Bronchial epithelial cell (primary cell): ENCODE measurements at regions not wholly inside any gene's neighbourhood (a gene's known extent, or its start where the extent isn't known, plus 50 kb on each side); places are given as distances from the start of the nearest gene placed in this dataset.

Experiments used
- DNase-seq: peaks from one replicate; pipeline ENCODE4 v3.0.0-alpha.2; 2010; ENCODE audit warnings: low read depth
- FAIRE-seq: peaks from 2 replicates; lab custom pipeline; 2011; peaks lifted over from hg19 to GRCh38; lab: Jason Lieb, UNC
- H3K27me3 ChIP-seq: 2 replicates; pipeline ENCODE4 v1.5.1; 2011; ENCODE audit warnings: low read length; ENCODE audit not compliant: control insufficient read depth, insufficient read depth
- H3K36me3 ChIP-seq: 2 replicates; pipeline ENCODE4 v1.5.1; 2011; ENCODE audit warnings: low read length; ENCODE audit not compliant: control insufficient read depth, insufficient read depth
- H3K4me3 ChIP-seq: 2 replicates; pipeline ENCODE4 v1.5.1; 2011; ENCODE audit warnings: mild to moderate bottlenecking, low read depth, low read length, control low read depth
- TF ChIP-seq, protein P1 (sequence below): IDR thresholded peaks from 2 replicates; pipeline ENCODE4 v1.5.1; 2011; ENCODE audit warnings: mild to moderate bottlenecking, moderate library complexity, low read length, control low read depth, inconsistent platforms; ENCODE audit not compliant: insufficient read depth, severe bottlenecking

GRCh38 chr6:153804755-153805330 is 234.2 kb upstream of the OPRM1 start:
- TF ChIP-seq, protein P1, sequence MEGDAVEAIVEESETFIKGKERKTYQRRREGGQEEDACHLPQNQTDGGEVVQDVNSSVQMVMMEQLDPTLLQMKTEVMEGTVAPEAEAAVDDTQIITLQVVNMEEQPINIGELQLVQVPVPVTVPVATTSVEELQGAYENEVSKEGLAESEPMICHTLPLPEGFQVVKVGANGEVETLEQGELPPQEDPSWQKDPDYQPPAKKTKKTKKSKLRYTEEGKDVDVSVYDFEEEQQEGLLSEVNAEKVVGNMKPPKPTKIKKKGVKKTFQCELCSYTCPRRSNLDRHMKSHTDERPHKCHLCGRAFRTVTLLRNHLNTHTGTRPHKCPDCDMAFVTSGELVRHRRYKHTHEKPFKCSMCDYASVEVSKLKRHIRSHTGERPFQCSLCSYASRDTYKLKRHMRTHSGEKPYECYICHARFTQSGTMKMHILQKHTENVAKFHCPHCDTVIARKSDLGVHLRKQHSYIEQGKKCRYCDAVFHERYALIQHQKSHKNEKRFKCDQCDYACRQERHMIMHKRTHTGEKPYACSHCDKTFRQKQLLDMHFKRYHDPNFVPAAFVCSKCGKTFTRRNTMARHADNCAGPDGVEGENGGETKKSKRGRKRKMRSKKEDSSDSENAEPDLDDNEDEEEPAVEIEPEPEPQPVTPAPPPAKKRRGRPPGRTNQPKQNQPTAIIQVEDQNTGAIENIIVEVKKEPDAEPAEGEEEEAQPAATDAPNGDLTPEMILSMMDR = no peak
- H3K27me3 ChIP-seq = no peaks in the 10 kb centered on the region
- H3K36me3 ChIP-seq = no peaks in the 10 kb centered on the region
- FAIRE-seq (no peak), DNase-seq (no peak)
- no peak overlapping the region for H3K4me3 ChIP-seq

- DNase-seq (no peak), FAIRE-seq (no peak)
- H3K36me3 ChIP-seq = no peaks in the 10 kb centered on the region
- no peak overlapping the region for H3K4me3 ChIP-seq
- TF ChIP-seq, protein P1 = no peak
- H3K27me3 ChIP-seq = no peaks in the 10 kb centered on the region
Observed at GRCh38 chr6:153801917-153802316, 237.1 kb upstream of the OPRM1 start.

GRCh38 chr6:153800580-153801188 is 238.4 kb upstream of the OPRM1 start:
- H3K27me3 ChIP-seq = no peaks in the 10 kb centered on the region
- TF ChIP-seq, protein P1 = no peak
- DNase-seq = no peak
- H3K36me3 ChIP-seq = no peaks in the 10 kb centered on the region
- H3K4me3 ChIP-seq = no peak overlapping the region
- no peak for FAIRE-seq

DNA sequence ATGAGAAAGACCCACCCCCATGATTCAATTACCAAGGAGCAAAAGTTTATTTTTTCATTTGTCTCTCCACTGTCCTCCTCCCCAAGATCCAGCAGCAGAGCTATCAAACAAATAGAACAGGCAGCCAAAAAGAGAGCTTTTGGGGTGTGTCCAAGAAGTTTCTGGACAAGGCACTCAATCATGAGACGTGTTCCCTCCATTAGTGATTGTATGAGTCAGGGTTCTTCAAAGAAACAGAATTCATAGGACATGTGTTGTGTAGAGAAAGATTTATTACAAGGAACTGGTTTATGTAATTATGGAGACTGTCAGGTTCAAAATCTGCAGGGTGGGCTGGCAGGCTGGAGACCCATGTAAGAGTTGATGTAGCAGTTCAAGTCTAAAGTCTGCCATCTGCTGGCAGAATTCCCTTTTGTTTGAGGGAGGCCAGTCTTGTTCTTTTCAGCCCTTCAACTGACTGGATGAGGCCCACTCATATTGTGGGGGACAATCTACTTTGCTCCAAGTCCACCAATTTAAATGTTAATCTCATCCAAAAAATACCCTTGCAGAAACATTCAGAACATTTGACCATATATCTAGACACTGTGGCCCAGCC is 248.1 kb upstream of the OPRM1 start:
- FAIRE-seq (no peak), DNase-seq (no peak)
- H3K36me3 ChIP-seq = no peaks in the 10 kb centered on the region
- no peaks in the 10 kb centered on the region for H3K27me3 ChIP-seq
- TF ChIP-seq, protein P1 = no peak
- no peak overlapping the region for H3K4me3 ChIP-seq

DNA sequence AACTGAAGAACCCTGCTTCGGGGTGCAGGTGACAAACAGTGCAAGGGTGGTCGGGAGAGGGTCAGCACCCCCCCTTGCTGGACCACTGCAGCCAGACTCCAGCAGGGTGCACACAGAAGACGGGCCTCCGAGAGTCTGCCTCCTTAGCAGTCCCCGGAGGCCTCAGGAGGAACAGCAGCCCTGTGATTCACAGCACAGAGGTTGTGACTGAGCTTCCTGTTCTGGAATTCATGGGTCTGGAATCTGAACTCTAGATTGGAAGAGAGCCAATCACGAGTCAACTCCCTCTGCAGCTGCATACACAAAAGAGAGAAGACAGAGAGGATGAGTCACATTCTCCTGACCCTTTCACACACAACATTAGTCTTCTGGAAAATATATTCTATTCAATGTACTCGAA is 249.0 kb upstream of the OPRM1 start:
- no peaks in the 10 kb centered on the region for H3K36me3 ChIP-seq
- no peaks in the 10 kb centered on the region for H3K27me3 ChIP-seq
- FAIRE-seq = no peak
- no peak overlapping the region for H3K4me3 ChIP-seq
- TF ChIP-seq, protein P1 = peak; percentile 8
- DNase-seq = peak; percentile 76
